Endodermal cell (in vitro differentiated cells): ENCODE measurements at regions not wholly inside any gene's neighbourhood (a gene's known extent, or its start where the extent isn't known, plus 50 kb on each side); places are given as distances from the start of the nearest gene placed in this dataset.

ENCODE experiments used
- DNase-seq: peaks from one replicate; pipeline ENCODE4 v3.0.0-alpha.2; 2017
- H3K27ac ChIP-seq: 2 replicates; pipeline ENCODE4 v1.5.1; 2013; ENCODE audit warnings: mild to moderate bottlenecking, low read depth, low read length, moderate library complexity
- H3K27me3 ChIP-seq: 2 replicates; pipeline ENCODE4 v1.6.1; 2013; ENCODE audit warnings: mild to moderate bottlenecking, low read length, moderate library complexity; ENCODE audit not compliant: insufficient read depth, control insufficient read depth, poor library complexity, severe bottlenecking
- H3K36me3 ChIP-seq: 2 replicates; pipeline ENCODE4 v1.7.0; 2013; ENCODE audit warnings: mild to moderate bottlenecking, low read length, moderate library complexity; ENCODE audit not compliant: control insufficient read depth, insufficient read depth
- H3K4me1 ChIP-seq: one replicate; pipeline ENCODE4 v1.7.0; 2013; ENCODE audit warnings: low read length; ENCODE audit not compliant: control insufficient read depth, insufficient read depth
- H3K4me3 ChIP-seq: 2 replicates; pipeline ENCODE4 v1.5.1; 2013; ENCODE audit warnings: mild to moderate bottlenecking, low read length, moderate library complexity
- H3K9ac ChIP-seq: 2 replicates; pipeline ENCODE4 v1.6.1; 2013; ENCODE audit warnings: mild to moderate bottlenecking, low read length, moderate library complexity; ENCODE audit not compliant: poor library complexity, severe bottlenecking; ENCODE audit errors: extremely low read depth
- H3K9me3 ChIP-seq: 2 replicates; pipeline ENCODE4 v1.6.1; 2013; ENCODE audit warnings: mild to moderate bottlenecking, low read length, moderate library complexity; ENCODE audit not compliant: control insufficient read depth
- H3K27ac Mint-ChIP-seq: 2 replicates; pipeline ENCODE4 v1.8.0; 2020; ENCODE audit warnings: mixed read lengths
- H3K27me3 Mint-ChIP-seq: 2 replicates; pipeline ENCODE4 v1.8.0; 2021; ENCODE audit warnings: mild to moderate bottlenecking, mixed read lengths; ENCODE audit not compliant: insufficient read depth
- H3K36me3 Mint-ChIP-seq: 2 replicates; pipeline ENCODE4 v1.8.0; 2020; ENCODE audit warnings: low read depth, mixed read lengths
- H3K4me1 Mint-ChIP-seq: 2 replicates; pipeline ENCODE4 v1.8.0; 2020; ENCODE audit warnings: mixed read lengths
- H3K4me3 Mint-ChIP-seq: 2 replicates; pipeline ENCODE4 v1.8.0; 2020; ENCODE audit warnings: mild to moderate bottlenecking, moderate library complexity, mixed read lengths
- H3K9me3 Mint-ChIP-seq: 2 replicates; pipeline ENCODE4 v1.8.0; 2020; ENCODE audit warnings: mild to moderate bottlenecking, mixed read lengths
- CTCF ChIP-seq: fragments of 200-600 bp; sonication (generic); conservative IDR thresholded peaks from 2 replicates; pipeline ENCODE4 v1.5.0; 2021; ENCODE audit warnings: antibody characterized with exemption, mild to moderate bottlenecking
- WGBS, 2 experiments: methylation state at CpG; one replicate each; pipeline versions ENCODE4 v1.1.5 to v1.1.7; 2013; ENCODE audit warnings: missing lambda C conversion rate in 2 of 2, mixed read lengths in 1 of 2; ENCODE audit not compliant: insufficient coverage in 1 of 2, insufficient read length in 1 of 2; 5-methylcytosine and 5-hydroxymethylcytosine counted together

GRCh38 chr6:63140692-63141318 is 70.5 kb upstream of the FKBP1C start:
- no peak for DNase-seq
- Histone ChIP-seq H3K36me3 (no peaks in the 10 kb centered on the region), H3K27me3 (peaks cover 5% of the 10 kb centered on the region), H3K9me3 (peaks cover 27% of the 10 kb centered on the region), H3K9ac (no peak overlapping the region), H3K4me1 (no peaks in the 10 kb centered on the region), H3K27ac (no peak overlapping the region), H3K4me3 (no peak overlapping the region)
- Mint-ChIP-seq H3K4me1 (no peaks in the 10 kb centered on the region), H3K27ac (no peak overlapping the region), H3K36me3 (no peaks in the 10 kb centered on the region), H3K4me3 (no peak overlapping the region), H3K27me3 (peaks cover 26% of the 10 kb centered on the region), H3K9me3 (peaks cover 3% of the 10 kb centered on the region)
- 83 to 94% methylated on average over 2 of the region's 2 CpGs for WGBS, 2 experiments
- no peak for TF ChIP-seq CTCF

GRCh38 chr6:63149730-63150129 is 61.5 kb upstream of the FKBP1C start:
- Mint-ChIP-seq H3K27me3 (peaks cover 49% of the 10 kb centered on the region), H3K4me1 (peaks cover 12% of the 10 kb centered on the region), H3K36me3 (no peaks in the 10 kb centered on the region), H3K4me3 (no peak overlapping the region), H3K27ac (no peak overlapping the region), H3K9me3 (no peaks in the 10 kb centered on the region)
- Histone ChIP-seq H3K36me3 (no peaks in the 10 kb centered on the region), H3K27ac (no peak overlapping the region), H3K4me1 (no peaks in the 10 kb centered on the region), H3K9me3 (peaks cover 6% of the 10 kb centered on the region), H3K27me3 (peaks cover 28% of the 10 kb centered on the region), H3K9ac (no peak overlapping the region), H3K4me3 (no peak overlapping the region)
- no peak for DNase-seq
- no peak for TF ChIP-seq CTCF

GRCh38 chr6:63154535-63154934 is 56.7 kb upstream of the FKBP1C start:
- H3K4me3 Mint-ChIP-seq = no peak overlapping the region
- Histone ChIP-seq H3K4me1 (no peaks in the 10 kb centered on the region), H3K27ac (no peak overlapping the region), H3K9ac (no peak overlapping the region), H3K9me3 (peaks cover 3% of the 10 kb centered on the region), H3K27me3 (peaks cover 42% of the 10 kb centered on the region), H3K36me3 (no peaks in the 10 kb centered on the region), H3K4me3 (no peak overlapping the region)
- no peaks in the 10 kb centered on the region for H3K9me3 Mint-ChIP-seq
- no peak for DNase-seq
- WGBS, 2 experiments = 90 to 93% methylated on average over 1 to 2 of the region's 2 CpGs
- TF ChIP-seq CTCF = no peak
- peaks cover 22% of the 10 kb centered on the region for H3K4me1 Mint-ChIP-seq
- no peaks in the 10 kb centered on the region for H3K36me3 Mint-ChIP-seq
- H3K27me3 Mint-ChIP-seq = peaks cover 46% of the 10 kb centered on the region
- H3K27ac Mint-ChIP-seq = no peak overlapping the region
